ENCODE measurements at regions not wholly inside any gene's neighbourhood (a gene's known extent, or its start where the extent isn't known, plus 50 kb on each side); places are given as distances from the start of the nearest gene placed in this dataset.
A peak's percentile ranks its signal among the peaks of the same experiment; 100 is the strongest.

GRCh38 chr5:125286271-125286670 is 539.8 kb upstream of the ZNF608 start:
- DNase-seq (ENCODE audit: low read depth), result no peak

GRCh38 chr5:125289606-125290005 is 543.2 kb upstream of the ZNF608 start:
- DNase-seq (ENCODE audit: low read depth), result no peak

- no peak for DNase-seq (ENCODE audit: low read depth)
Measured at GRCh38 chr5:125290935-125291334, 544.5 kb upstream of the ZNF608 start.

- no peak for DNase-seq (ENCODE audit: low read depth)
Measured at GRCh38 chr5:125291447-125291846, 545.0 kb upstream of the ZNF608 start.

GRCh38 chr5:125293223-125293622 is 546.8 kb upstream of the ZNF608 start:
- DNase-seq (ENCODE audit: low read depth), result no peak

GRCh38 chr5:125293726-125294125 is 547.3 kb upstream of the ZNF608 start:
- no peak for DNase-seq (ENCODE audit: low read depth)

GRCh38 chr5:125294844-125295243 is 548.4 kb upstream of the ZNF608 start:
- no peak for DNase-seq (ENCODE audit: low read depth)

- no peak for DNase-seq (ENCODE audit: low read depth)
Measured at GRCh38 chr5:125295405-125295872, 549.0 kb upstream of the ZNF608 start.

GRCh38 chr5:125298258-125298657 is 551.8 kb upstream of the ZNF608 start:
- DNase-seq (ENCODE audit: low read depth), result no peak

GRCh38 chr5:125298746-125299379 is 552.4 kb upstream of the ZNF608 start:
- DNase-seq (ENCODE audit: low read depth), result no peak

GRCh38 chr5:125301711-125302110 is 555.3 kb upstream of the ZNF608 start:
- no peak for DNase-seq (ENCODE audit: low read depth)

- no peak for DNase-seq (ENCODE audit: low read depth)
Measured at GRCh38 chr5:125302577-125302976, 556.1 kb upstream of the ZNF608 start.

GRCh38 chr5:125306741-125307140 is 560.3 kb upstream of the ZNF608 start:
- no peak for DNase-seq (ENCODE audit: low read depth)

- DNase-seq (ENCODE audit: low read depth), result no peak
Measured at GRCh38 chr5:125310749-125311148, 564.3 kb upstream of the ZNF608 start.

- peak; percentile 82 for DNase-seq (ENCODE audit: low read depth)
Measured at GRCh38 chr5:125311743-125312142, 565.3 kb upstream of the ZNF608 start.

GRCh38 chr5:125313555-125313954 is 567.1 kb upstream of the ZNF608 start:
- DNase-seq (ENCODE audit: low read depth), result no peak

- DNase-seq (ENCODE audit: low read depth), result no peak
Measured at GRCh38 chr5:125315306-125315705, 568.9 kb upstream of the ZNF608 start.

GRCh38 chr5:125316391-125316790 is 570.0 kb upstream of the ZNF608 start:
- no peak for DNase-seq (ENCODE audit: low read depth)

GRCh38 chr5:125316915-125317535 is 570.6 kb upstream of the ZNF608 start:
- DNase-seq (ENCODE audit: low read depth), result no peak

- DNase-seq (ENCODE audit: low read depth), result no peak
Measured at GRCh38 chr5:125317536-125317995, 571.1 kb upstream of the ZNF608 start.

GRCh38 chr5:125321654-125322053 is 575.2 kb upstream of the ZNF608 start:
- DNase-seq (ENCODE audit: low read depth), result no peak

- DNase-seq (ENCODE audit: low read depth), result no peak
Measured at GRCh38 chr5:125323613-125324012, 577.2 kb upstream of the ZNF608 start.

GRCh38 chr5:125325488-125326149 is 579.2 kb upstream of the ZNF608 start:
- DNase-seq (ENCODE audit: low read depth), result no peak
